OCI-LY3 (cell line): ENCODE measurements at regions not wholly inside any gene's neighbourhood (a gene's known extent, or its start where the extent isn't known, plus 50 kb on each side); places are given as distances from the start of the nearest gene placed in this dataset.

Experiments used
- EZH2phosphoT487 ChIP-seq: fragments of 200-600 bp; shearing (Covaris generic); IDR thresholded peaks from 2 replicates; pipeline ENCODE4 v1.6.1; 2018; ENCODE audit warnings: antibody characterized with exemption, mixed run types, low read depth
- TF ChIP-seq, protein P1 (sequence below): fragments of 200-600, 300-600 bp; sonication (generic); IDR thresholded peaks from 2 replicates; pipeline ENCODE4 v1.5.1; 2014; ENCODE audit warnings: antibody characterized with exemption, low read length, low read depth

DNA sequence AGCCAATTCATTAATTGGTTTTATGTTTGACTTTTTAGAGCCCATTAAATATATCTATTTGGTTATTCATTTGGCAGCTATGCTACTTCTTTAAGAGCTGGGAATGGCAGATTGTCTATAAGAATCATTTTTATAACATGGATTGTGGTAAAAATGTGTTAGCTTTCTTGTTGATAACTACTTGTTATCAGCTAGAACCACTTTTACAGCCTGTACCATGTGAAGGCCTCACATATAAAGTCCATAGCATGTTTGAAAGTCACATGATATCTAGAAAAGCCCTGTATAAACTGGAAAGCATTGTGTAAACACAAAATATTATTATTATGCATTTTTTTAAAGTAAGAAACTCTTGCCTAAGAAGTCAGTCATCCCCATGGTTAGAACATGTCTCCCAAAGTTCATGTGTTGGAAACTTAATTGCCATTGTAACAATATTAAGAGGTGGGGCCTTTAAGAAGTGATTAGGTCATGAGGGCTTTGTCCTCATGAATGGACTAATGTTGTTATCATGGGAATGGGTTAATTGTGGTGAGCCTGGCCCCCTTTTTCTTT is 110.9 kb upstream of the BMP2K start:
- TF ChIP-seq, protein P1, sequence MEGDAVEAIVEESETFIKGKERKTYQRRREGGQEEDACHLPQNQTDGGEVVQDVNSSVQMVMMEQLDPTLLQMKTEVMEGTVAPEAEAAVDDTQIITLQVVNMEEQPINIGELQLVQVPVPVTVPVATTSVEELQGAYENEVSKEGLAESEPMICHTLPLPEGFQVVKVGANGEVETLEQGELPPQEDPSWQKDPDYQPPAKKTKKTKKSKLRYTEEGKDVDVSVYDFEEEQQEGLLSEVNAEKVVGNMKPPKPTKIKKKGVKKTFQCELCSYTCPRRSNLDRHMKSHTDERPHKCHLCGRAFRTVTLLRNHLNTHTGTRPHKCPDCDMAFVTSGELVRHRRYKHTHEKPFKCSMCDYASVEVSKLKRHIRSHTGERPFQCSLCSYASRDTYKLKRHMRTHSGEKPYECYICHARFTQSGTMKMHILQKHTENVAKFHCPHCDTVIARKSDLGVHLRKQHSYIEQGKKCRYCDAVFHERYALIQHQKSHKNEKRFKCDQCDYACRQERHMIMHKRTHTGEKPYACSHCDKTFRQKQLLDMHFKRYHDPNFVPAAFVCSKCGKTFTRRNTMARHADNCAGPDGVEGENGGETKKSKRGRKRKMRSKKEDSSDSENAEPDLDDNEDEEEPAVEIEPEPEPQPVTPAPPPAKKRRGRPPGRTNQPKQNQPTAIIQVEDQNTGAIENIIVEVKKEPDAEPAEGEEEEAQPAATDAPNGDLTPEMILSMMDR, result no peak
- TF ChIP-seq EZH2phosphoT487, result no peak
